ENCODE measurements at regions not wholly inside any gene's neighbourhood (a gene's known extent, or its start where the extent isn't known, plus 50 kb on each side); places are given as distances from the start of the nearest gene placed in this dataset.

GRCh38 chrY:19142093-19142492 is 368.6 kb upstream of the HSFY2 start:
- TF ChIP-seq CTCF (IDR thresholded peaks at IDR 0.05) (no peak), POLR2AphosphoS5 (IDR thresholded peaks at IDR 0.05; ENCODE audit: low read depth, low read length) (no peak), REST (IDR thresholded peaks at IDR 0.05; ENCODE audit: insufficient read depth in 1 of 2, low read depth in 2 of 2, low read length in 1 of 2) (no peak)
